Astrocyte of the spinal cord (primary cell): ENCODE measurements at regions not wholly inside any gene's neighbourhood (a gene's known extent, or its start where the extent isn't known, plus 50 kb on each side); places are given as distances from the start of the nearest gene placed in this dataset.

Experiments
- DNase-seq: peaks from one replicate; pipeline ENCODE4 v3.0.0; 2011; ENCODE audit warnings: low read depth, low spot score
- H3K4me3 ChIP-seq: 2 replicates; pipeline ENCODE4 v1.5.1; 2011; ENCODE audit warnings: low read depth, mild to moderate bottlenecking, low read length, moderate library complexity
- CTCF ChIP-seq: IDR thresholded peaks from 2 replicates; pipeline ENCODE4 v1.5.1; 2012; ENCODE audit warnings: low read depth, mild to moderate bottlenecking, low read length, inconsistent platforms
- in situ Hi-C: cut with HindIII; loops from 2 replicates; pipeline ENCODE4 v1.10.0; 2017; ENCODE audit warnings: low sequenced_read_pairs

GRCh38 chr3:7793786-7794185 lies 707.8 kb upstream of the LMCD1 start:
- DNase-seq: no peak
- no peak overlapping the region for H3K4me3 ChIP-seq
- TF ChIP-seq CTCF: no peak
- in situ Hi-C loops: no loop called here

- TF ChIP-seq CTCF: no peak
- in situ Hi-C loops: no loop called here
- no peak overlapping the region for H3K4me3 ChIP-seq
- no peak for DNase-seq
These were observed 703.3 kb upstream of the LMCD1 start for GRCh38 chr3:7798276-7798675.

GRCh38 chr3:7800006-7800780 lies 701.4 kb upstream of the LMCD1 start:
- DNase-seq: peak; percentile 18
- peak; percentile 13 for TF ChIP-seq CTCF
- in situ Hi-C loops: no loop called here
- no peak overlapping the region for H3K4me3 ChIP-seq

- in situ Hi-C loops: no loop called here
- no peak for DNase-seq
- TF ChIP-seq CTCF: no peak
These were observed 689.1 kb upstream of the LMCD1 start for GRCh38 chr3:7812490-7812889.

GRCh38 chr3:7813365-7813764 lies 688.3 kb upstream of the LMCD1 start:
- DNase-seq: no peak
- no peak for TF ChIP-seq CTCF
- no peak overlapping the region for H3K4me3 ChIP-seq
- in situ Hi-C loops: no loop called here

More at GRCh38 chr3:7812490-7812889, 689.1 kb upstream of the LMCD1 start:
- H3K4me3 ChIP-seq: no peak overlapping the region

GRCh38 chr3:7817239-7817638 lies 684.4 kb upstream of the LMCD1 start:
- no peak overlapping the region for H3K4me3 ChIP-seq
- TF ChIP-seq CTCF: no peak
- DNase-seq: no peak
- in situ Hi-C loops: no loop called here
